DOHH2 (cell line): ENCODE measurements at regions not wholly inside any gene's neighbourhood (a gene's known extent, or its start where the extent isn't known, plus 50 kb on each side); places are given as distances from the start of the nearest gene placed in this dataset.
"Not testable (repeated sequence)": the region's sequence is repeated elsewhere in the genome, so short reads cannot be mapped to it uniquely, and the experiment has no call there.

Experiments
- CTCF ChIP-seq: fragments of 200-600 bp; sonication (generic); IDR thresholded peaks from one replicate; pipeline ENCODE4 v1.5.1; 2014; ENCODE audit warnings: antibody characterized with exemption, mild to moderate bottlenecking, low read depth, low read length; ENCODE audit not compliant: poor library complexity, severe bottlenecking
- EZH2phosphoT487 ChIP-seq: fragments of 200-600 bp; sonication (generic); IDR thresholded peaks from 2 replicates; pipeline ENCODE4 v1.6.1; 2017; ENCODE audit warnings: borderline replicate concordance, mild to moderate bottlenecking, antibody characterized with exemption, low read length, moderate library complexity, mixed read lengths

DNA sequence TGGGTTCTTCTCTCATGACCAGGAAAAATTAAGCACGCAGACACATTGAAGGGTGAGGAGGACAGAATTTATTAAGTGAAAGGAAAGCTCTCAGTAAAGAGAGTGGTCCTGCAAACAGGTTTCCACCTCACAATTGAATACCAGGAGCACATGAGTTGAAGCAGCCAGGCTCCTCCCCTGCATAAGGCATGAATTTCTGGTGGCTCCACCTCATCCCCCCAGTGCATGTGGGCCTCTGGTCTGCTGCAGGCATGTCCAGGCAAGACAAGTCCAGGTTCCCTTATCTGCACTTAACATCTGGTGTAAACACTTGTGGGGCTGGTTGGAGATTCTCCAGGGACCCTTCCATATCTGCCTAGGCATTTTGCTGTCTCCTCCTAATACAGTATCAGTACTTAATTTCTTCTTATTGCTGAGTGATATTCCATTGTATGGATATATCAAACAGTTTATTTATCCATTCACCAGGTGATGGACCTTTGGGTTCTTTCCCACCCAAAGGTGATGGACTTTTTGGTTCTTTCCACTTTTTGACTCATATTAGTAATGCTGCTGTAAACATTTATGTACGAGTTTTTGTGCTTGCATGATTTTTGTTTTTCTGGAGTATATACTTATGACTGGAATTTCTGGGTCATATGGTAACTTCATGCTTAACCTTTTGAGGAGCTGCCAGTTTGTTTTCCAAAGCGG is 104.3 kb upstream of the ZNF519 start:
- TF ChIP-seq CTCF, EZH2phosphoT487: not testable (repeated sequence)
